Keratinocyte (primary cell): ENCODE measurements at regions not wholly inside any gene's neighbourhood (a gene's known extent, or its start where the extent isn't known, plus 50 kb on each side); places are given as distances from the start of the nearest gene placed in this dataset.

Experiments
- DNase-seq: peaks from one replicate; pipeline ENCODE4 v3.0.0-alpha.2; 2011; ENCODE audit warnings: low read depth, missing footprints, low spot score
- FAIRE-seq: peaks from 2 replicates; lab custom pipeline; 2011; peaks lifted over from hg19 to GRCh38; lab: Jason Lieb, UNC
- H2AFZ ChIP-seq: 2 replicates; pipeline ENCODE4 v1.6.0; 2012; ENCODE audit warnings: low read length, control low read depth, inconsistent platforms; ENCODE audit not compliant: control insufficient read depth
- H3K27ac ChIP-seq: 2 replicates; pipeline ENCODE4 v1.5.1; 2011; ENCODE audit warnings: low read length; ENCODE audit not compliant: control insufficient read depth, insufficient read depth
- H3K27me3 ChIP-seq: 3 replicates; pipeline ENCODE4 v1.6.0; 2011; ENCODE audit warnings: low read length; ENCODE audit not compliant: control insufficient read depth, insufficient read depth; ENCODE audit errors: extremely low read depth
- H3K36me3 ChIP-seq, 2 experiments: 2 replicates in 1 of 2; 3 replicates in 1 of 2; pipeline ENCODE4 v1.5.1; 2011; ENCODE audit warnings: low read length in 2 of 2, mild to moderate bottlenecking in 1 of 2; ENCODE audit not compliant: control insufficient read depth in 2 of 2, insufficient read depth in 2 of 2; ENCODE audit errors: extremely low read depth in 1 of 2
- H3K4me1 ChIP-seq: 3 replicates; pipeline ENCODE4 v1.5.1; 2011; ENCODE audit warnings: low read length; ENCODE audit not compliant: control insufficient read depth, insufficient read depth; ENCODE audit errors: extremely low read depth
- H3K4me2 ChIP-seq: 3 replicates; pipeline ENCODE4 v1.6.0; 2011; ENCODE audit warnings: low read depth, low read length; ENCODE audit not compliant: control insufficient read depth, insufficient read depth; ENCODE audit errors: extremely low read depth
- H3K4me3 ChIP-seq, 3 experiments: fragments of 200-600 bp in 1 of 3; sonication (generic) in 1 of 3; 2 replicates in 2 of 3; 3 replicates in 1 of 3; pipeline ENCODE4 v1.5.1; 2011 to 2016; ENCODE audit warnings: low read length in 3 of 3, mild to moderate bottlenecking in 3 of 3, control low read depth in 2 of 3, inconsistent platforms in 1 of 3, low read depth in 1 of 3, mixed read lengths in 1 of 3, mixed run types in 1 of 3, moderate library complexity in 1 of 3; ENCODE audit not compliant: control insufficient read depth in 2 of 3, insufficient read depth in 2 of 3; ENCODE audit errors: extremely low read depth in 1 of 3
- H3K79me2 ChIP-seq: 2 replicates; pipeline ENCODE4 v1.6.0; 2012; ENCODE audit warnings: low read length; ENCODE audit not compliant: control insufficient read depth, insufficient read depth
- H3K9ac ChIP-seq: 3 replicates; pipeline ENCODE4 v1.6.0; 2011; ENCODE audit warnings: low read length; ENCODE audit not compliant: control insufficient read depth, insufficient read depth; ENCODE audit errors: extremely low read depth
- H3K9me1 ChIP-seq: 3 replicates; pipeline ENCODE4 v1.6.0; 2011; ENCODE audit warnings: low read length; ENCODE audit not compliant: control insufficient read depth, insufficient read depth; ENCODE audit errors: extremely low read depth
- H3K9me3 ChIP-seq: 2 replicates; pipeline ENCODE4 v1.5.1; 2012; ENCODE audit warnings: low read depth, low read length; ENCODE audit not compliant: control insufficient read depth
- H4K20me1 ChIP-seq: 3 replicates; pipeline ENCODE4 v1.6.0; 2011; ENCODE audit warnings: low read length; ENCODE audit not compliant: control insufficient read depth, insufficient read depth; ENCODE audit errors: extremely low read depth
- EZH2 ChIP-seq: IDR thresholded peaks from one replicate; pipeline ENCODE4 v1.6.1; 2012; ENCODE audit warnings: inconsistent platforms, mild to moderate bottlenecking, low read length, moderate library complexity
- dilution Hi-C: fragments of 300-500 bp; cut with MboI; formaldehyde crosslinking; loops from one replicate; pipeline ENCODE4 v1.7.0; 2020; ENCODE audit warnings: low sequenced_read_pairs; ENCODE audit not compliant: extremely low pct_ligation_motif_present
- TF ChIP-seq, protein P1 (sequence below), 3 experiments: IDR thresholded peaks in 1 of 3; conservative IDR thresholded peaks in 1 of 3; optimal IDR thresholded peaks in 1 of 3; 2 replicates in 2 of 3; 3 replicates in 1 of 3; pipeline versions ENCODE3 to v1.5.1; 2011; ENCODE audit warnings: low read length in 3 of 3, mild to moderate bottlenecking in 3 of 3, moderate library complexity in 2 of 3, control low read depth in 1 of 3, inconsistent platforms in 1 of 3; ENCODE audit not compliant: insufficient read depth in 2 of 3; ENCODE audit errors: extremely low read depth in 1 of 3

GRCh38 chr2:8255448-8255800, 426.4 kb upstream of the ID2 start:
- dilution Hi-C loops = no loop called here
- Histone ChIP-seq H3K79me2 (no peaks in the 10 kb centered on the region), H3K4me1 (no peaks in the 10 kb centered on the region), H3K9ac (no peak overlapping the region), H3K9me1 (no peaks in the 10 kb centered on the region), H3K27ac (no peak overlapping the region), H3K4me2 (no peak overlapping the region), H3K36me3 (no peaks in the 10 kb centered on the region), H3K27me3 (no peaks in the 10 kb centered on the region), H4K20me1 (no peaks in the 10 kb centered on the region), H3K9me3 (no peaks in the 10 kb centered on the region), H2AFZ (no peak overlapping the region), H3K4me3 (no peak overlapping the region)
- FAIRE-seq (no peak), DNase-seq (no peak)
- TF ChIP-seq, protein P1, sequence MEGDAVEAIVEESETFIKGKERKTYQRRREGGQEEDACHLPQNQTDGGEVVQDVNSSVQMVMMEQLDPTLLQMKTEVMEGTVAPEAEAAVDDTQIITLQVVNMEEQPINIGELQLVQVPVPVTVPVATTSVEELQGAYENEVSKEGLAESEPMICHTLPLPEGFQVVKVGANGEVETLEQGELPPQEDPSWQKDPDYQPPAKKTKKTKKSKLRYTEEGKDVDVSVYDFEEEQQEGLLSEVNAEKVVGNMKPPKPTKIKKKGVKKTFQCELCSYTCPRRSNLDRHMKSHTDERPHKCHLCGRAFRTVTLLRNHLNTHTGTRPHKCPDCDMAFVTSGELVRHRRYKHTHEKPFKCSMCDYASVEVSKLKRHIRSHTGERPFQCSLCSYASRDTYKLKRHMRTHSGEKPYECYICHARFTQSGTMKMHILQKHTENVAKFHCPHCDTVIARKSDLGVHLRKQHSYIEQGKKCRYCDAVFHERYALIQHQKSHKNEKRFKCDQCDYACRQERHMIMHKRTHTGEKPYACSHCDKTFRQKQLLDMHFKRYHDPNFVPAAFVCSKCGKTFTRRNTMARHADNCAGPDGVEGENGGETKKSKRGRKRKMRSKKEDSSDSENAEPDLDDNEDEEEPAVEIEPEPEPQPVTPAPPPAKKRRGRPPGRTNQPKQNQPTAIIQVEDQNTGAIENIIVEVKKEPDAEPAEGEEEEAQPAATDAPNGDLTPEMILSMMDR (optimal IDR thresholded peaks at IDR 0.05 in 1 of 3, IDR thresholded peaks at IDR 0.05 in 1 of 3, conservative IDR thresholded peaks at IDR 0.05 in 1 of 3; ENCODE audit: extremely low read depth in 1 of 3, insufficient read depth in 2 of 3, low read length in 3 of 3) = no peak
- TF ChIP-seq EZH2 = no peak

GRCh38 chr2:8256905-8257304, 425.0 kb upstream of the ID2 start:
- Histone ChIP-seq H3K4me1 (no peaks in the 10 kb centered on the region), H3K27ac (no peak overlapping the region), H3K4me3 (no peak overlapping the region), H3K9me3 (no peaks in the 10 kb centered on the region), H3K79me2 (no peaks in the 10 kb centered on the region), H3K4me2 (no peak overlapping the region), H3K9me1 (no peaks in the 10 kb centered on the region), H3K36me3 (no peaks in the 10 kb centered on the region), H3K27me3 (no peaks in the 10 kb centered on the region), H2AFZ (no peak overlapping the region), H4K20me1 (no peaks in the 10 kb centered on the region), H3K9ac (no peak overlapping the region)
- DNase-seq (no peak), FAIRE-seq (no peak)
- dilution Hi-C loops = no loop called here
- TF ChIP-seq, protein P1 (optimal IDR thresholded peaks at IDR 0.05 in 1 of 3, IDR thresholded peaks at IDR 0.05 in 1 of 3, conservative IDR thresholded peaks at IDR 0.05 in 1 of 3; ENCODE audit: extremely low read depth in 1 of 3, insufficient read depth in 2 of 3, low read length in 3 of 3) = no peak
- TF ChIP-seq EZH2 = no peak
